ENCODE measurements at regions not wholly inside any gene's neighbourhood (a gene's known extent, or its start where the extent isn't known, plus 50 kb on each side); places are given as distances from the start of the nearest gene placed in this dataset.

GRCh38 chr7:21013765-21014539, 227.3 kb upstream of the SP8 start:
- Mint-ChIP-seq H3K4me3 (no peak overlapping the region), H3K27ac (no peak overlapping the region), H3K36me3 (ENCODE audit: low read depth) (peaks cover 6% of the 10 kb centered on the region), H3K4me1 (no peaks in the 10 kb centered on the region), H3K27me3 (ENCODE audit: low read depth, poor library complexity) (no peaks in the 10 kb centered on the region), H3K9me3 (peaks cover 18% of the 10 kb centered on the region)
- no peak for TF ChIP-seq CTCF (IDR thresholded peaks at IDR 0.05)
- DNase-seq = no peak

- DNase-seq = no peak
- no peak overlapping the region for H3K27ac Mint-ChIP-seq
- peaks cover 2% of the 10 kb centered on the region for H3K36me3 Mint-ChIP-seq (ENCODE audit: low read depth)
- peaks cover 23% of the 10 kb centered on the region for H3K4me1 Mint-ChIP-seq
- no peaks in the 10 kb centered on the region for H3K27me3 Mint-ChIP-seq (ENCODE audit: low read depth, poor library complexity)
- peaks cover 13% of the 10 kb centered on the region for H3K9me3 Mint-ChIP-seq
- H3K4me3 Mint-ChIP-seq = no peak overlapping the region
- no peak for TF ChIP-seq CTCF (IDR thresholded peaks at IDR 0.05)
Observed at GRCh38 chr7:21020667-21021066, 234.0 kb upstream of the SP8 start.

GRCh38 chr7:21023841-21024484, 237.3 kb upstream of the SP8 start:
- no peak for DNase-seq
- H3K4me3 Mint-ChIP-seq = no peak overlapping the region
- no peaks in the 10 kb centered on the region for H3K36me3 Mint-ChIP-seq (ENCODE audit: low read depth)
- peaks cover 37% of the 10 kb centered on the region for H3K4me1 Mint-ChIP-seq
- TF ChIP-seq CTCF (IDR thresholded peaks at IDR 0.05) = no peak
- H3K27ac Mint-ChIP-seq = peak overlapping the region; percentile 20
- H3K27me3 Mint-ChIP-seq (ENCODE audit: low read depth, poor library complexity) = no peaks in the 10 kb centered on the region
- H3K9me3 Mint-ChIP-seq = no peaks in the 10 kb centered on the region

GRCh38 chr7:21024485-21024867, 237.8 kb upstream of the SP8 start:
- Mint-ChIP-seq H3K4me1 (peaks cover 42% of the 10 kb centered on the region), H3K27me3 (ENCODE audit: low read depth, poor library complexity) (no peaks in the 10 kb centered on the region)

GRCh38 chr7:21028186-21028585, 241.5 kb upstream of the SP8 start:
- Mint-ChIP-seq H3K27ac (no peak overlapping the region), H3K36me3 (ENCODE audit: low read depth) (no peaks in the 10 kb centered on the region), H3K4me1 (peaks cover 55% of the 10 kb centered on the region), H3K27me3 (ENCODE audit: low read depth, poor library complexity) (no peaks in the 10 kb centered on the region), H3K9me3 (no peaks in the 10 kb centered on the region), H3K4me3 (peak overlapping the region; percentile 28)
- DNase-seq = peak; percentile 8
- TF ChIP-seq CTCF (IDR thresholded peaks at IDR 0.05) = no peak

More at GRCh38 chr7:21024485-21024867, 237.8 kb upstream of the SP8 start:
- H3K4me3 Mint-ChIP-seq = no peak overlapping the region
- H3K9me3 Mint-ChIP-seq = no peaks in the 10 kb centered on the region
- no peak for TF ChIP-seq CTCF (IDR thresholded peaks at IDR 0.05)
- H3K27ac Mint-ChIP-seq = peak overlapping the region; percentile 20
- DNase-seq = no peak
- no peaks in the 10 kb centered on the region for H3K36me3 Mint-ChIP-seq (ENCODE audit: low read depth)
